A549 (cell line): ENCODE measurements at regions not wholly inside any gene's neighbourhood (a gene's known extent, or its start where the extent isn't known, plus 50 kb on each side); places are given as distances from the start of the nearest gene placed in this dataset.

Experiments used
- ATAC-seq, 2 experiments: fragments of 200-7000 bp in 1 of 2; fragments of >200 bp in 1 of 2; cut with Nextera tagmentation in 1 of 2; cut with Tn5 transposase in 1 of 2; 3 replicates each; pipeline versions ENCODE4 v1.8.0 to v1.9.1; 2018 to 2020; ENCODE audit warnings: mild to moderate bottlenecking in 1 of 2, moderate library complexity in 1 of 2
- CTCF ChIA-PET: fragments of 300-600 bp; sonication (Branson Sonifier 250); formaldehyde crosslinking; extraction: SDS; loops from one replicate; lab custom pipeline; 2021; ENCODE audit warnings: antibody characterized with exemption, inconsistent platforms; lab: Yijun Ruan, JAX
- POLR2A ChIA-PET: fragments of 350-600 bp; formaldehyde crosslinking; extraction: SDS; loops from one replicate; lab custom pipeline; 2021; ENCODE audit warnings: antibody characterized with exemption, inconsistent platforms; lab: Yijun Ruan, JAX
- DNase-seq, 2 experiments: peaks; one replicate each; pipeline versions ENCODE4 v3.0.0 to v3.0.0-alpha.2; 2011 to 2016; ENCODE audit warnings: low read depth in 1 of 2, low spot score in 1 of 2
- FAIRE-seq: peaks from 2 replicates; lab custom pipeline; 2011; peaks lifted over from hg19 to GRCh38; lab: Jason Lieb, UNC
- H3K27ac ChIP-seq, 2 experiments: fragments of >200 bp; sonication (Bioruptor Twin); formaldehyde crosslinking; 3 replicates each; pipeline ENCODE4 v1.5.1; 2016 to 2017
- H3K4me1 ChIP-seq: fragments of >200 bp; sonication (Bioruptor Twin); formaldehyde crosslinking; 3 replicates; pipeline ENCODE4 v1.6.1; 2016
- H3K4me2 ChIP-seq: fragments of >200 bp; sonication (Bioruptor Twin); formaldehyde crosslinking; 3 replicates; pipeline ENCODE4 v1.6.1; 2016
- H3K4me3 ChIP-seq: fragments of >200 bp; sonication (Bioruptor Twin); formaldehyde crosslinking; 3 replicates; pipeline ENCODE4 v1.5.1; 2016
- H3K9me3 ChIP-seq: fragments of >200 bp; sonication (Bioruptor Twin); formaldehyde crosslinking; 3 replicates; pipeline ENCODE4 v1.6.1; 2016
- BCL3 ChIP-seq: fragments of >200 bp; sonication (Bioruptor Twin); formaldehyde crosslinking; IDR thresholded peaks from 3 replicates; pipeline ENCODE4 v1.6.1; 2016
- CBX2 ChIP-seq: fragments of 200-600 bp; sonication (generic); IDR thresholded peaks from 2 replicates; pipeline ENCODE4 v1.6.1; 2016; ENCODE audit warnings: low read depth, mild to moderate bottlenecking, borderline replicate concordance
- CBX8 ChIP-seq: fragments of 200-600 bp; sonication (generic); IDR thresholded peaks from 2 replicates; pipeline ENCODE4 v1.6.1; 2016
- CTCF ChIP-seq: fragments of >200 bp; sonication (Bioruptor Twin); formaldehyde crosslinking; IDR thresholded peaks from 3 replicates; pipeline ENCODE4 v1.5.1; 2016
- ELK1 ChIP-seq: fragments of 150-350 bp; IDR thresholded peaks from 2 replicates; pipeline ENCODE4 v1.6.1; 2014; ENCODE audit warnings: low read depth, mild to moderate bottlenecking, low read length
- EP300 ChIP-seq, 2 experiments: fragments of >200 bp; sonication (Bioruptor Twin); formaldehyde crosslinking; IDR thresholded peaks; 2 replicates in 1 of 2; 3 replicates in 1 of 2; pipeline ENCODE4 v1.6.1; 2016 to 2017
- HDAC2 ChIP-seq: fragments of 200-600 bp; sonication (generic); IDR thresholded peaks from 2 replicates; pipeline ENCODE4 v1.6.1; 2016
- HOXA7 ChIP-seq: fragments of 250-450 bp; sonication (Bioruptor Pico); IDR thresholded peaks from 2 replicates; pipeline ENCODE4 v1.5.0; 2020; ENCODE audit warnings: mild to moderate bottlenecking, moderate library complexity
- HOXB5 ChIP-seq: fragments of 250-450 bp; sonication (Bioruptor Pico); IDR thresholded peaks from 2 replicates; pipeline ENCODE4 v1.5.0; 2020; ENCODE audit warnings: mild to moderate bottlenecking, moderate library complexity
- JUN ChIP-seq, 2 experiments: fragments of >200 bp; sonication (Bioruptor Twin); formaldehyde crosslinking; IDR thresholded peaks; 2 replicates in 1 of 2; 3 replicates in 1 of 2; pipeline ENCODE4 v1.6.1; 2016 to 2017
- MAFK ChIP-seq: fragments of 450-650 bp; IDR thresholded peaks from 2 replicates; pipeline ENCODE4 v1.6.1; 2014; ENCODE audit not compliant: partially characterized antibody
- PBX3 ChIP-seq: IDR thresholded peaks from 2 replicates; pipeline ENCODE4 v1.6.1; 2012
- PHF8 ChIP-seq: fragments of 200-600 bp; sonication (generic); IDR thresholded peaks from 2 replicates; pipeline ENCODE4 v1.6.1; 2016; ENCODE audit warnings: low read depth, mild to moderate bottlenecking, antibody characterized with exemption, moderate library complexity, borderline replicate concordance
- POLR2AphosphoS2 ChIP-seq: conservative IDR thresholded peaks from 2 replicates; pipeline ENCODE4 v1.6.1; 2012; ENCODE audit warnings: low read length, improper control_type of control experiment, inconsistent platforms
- RARB ChIP-seq: fragments of 250-450 bp; sonication (Bioruptor Pico); IDR thresholded peaks from 2 replicates; pipeline ENCODE4 v1.8.0; 2021; ENCODE audit warnings: mild to moderate bottlenecking, moderate library complexity
- REST ChIP-seq: fragments of 200-600 bp; sonication (generic); IDR thresholded peaks from 2 replicates; pipeline ENCODE4 v1.6.1; 2016; ENCODE audit warnings: antibody characterized with exemption, mild to moderate bottlenecking, moderate library complexity
- TP53 ChIP-seq: fragments of 250-450 bp; sonication (Bioruptor Pico); IDR thresholded peaks from 2 replicates; pipeline ENCODE4 v1.5.0; 2021; ENCODE audit warnings: mild to moderate bottlenecking, moderate library complexity
- ZNF302 ChIP-seq: fragments of 250-450 bp; sonication (Bioruptor Pico); IDR thresholded peaks from 2 replicates; pipeline ENCODE4 v1.9.0; 2021; ENCODE audit warnings: inconsistent platforms, mild to moderate bottlenecking, moderate library complexity
- WGBS: methylation state at CpG from one replicate; pipeline ENCODE4 v1.1.6; 2017; ENCODE audit errors: missing lambda C conversion rate; 5-methylcytosine and 5-hydroxymethylcytosine counted together

GRCh38 chr18:37640504-37640903 lies 74.9 kb upstream of the CELF4 start:
- no peak for TF ChIP-seq ZNF302 (CRISPR knock-in tag)
- TF ChIP-seq MAFK: no peak
- no peak for TF ChIP-seq HOXA7 (CRISPR knock-in tag)
- TF ChIP-seq POLR2AphosphoS2: no peak
- no peak for TF ChIP-seq PHF8
- TF ChIP-seq REST: no peak
- no peak for TF ChIP-seq PBX3
- no peak for TF ChIP-seq CBX8
- ATAC-seq (no peak), FAIRE-seq (no peak), DNase-seq (no peak)
- POLR2A ChIA-PET: no interaction called here
- CTCF ChIA-PET: no interaction called here
- Histone ChIP-seq H3K4me3 (no peak overlapping the region), H3K9me3 (no peaks in the 10 kb centered on the region), H3K4me1 (no peaks in the 10 kb centered on the region), H3K27ac (no peak overlapping the region), H3K4me2 (no peak overlapping the region)

- ChIA-PET CTCF (no interaction called here), POLR2A (no interaction called here)
- no peak for DNase-seq
- FAIRE-seq: no peak
- TF ChIP-seq ELK1: no peak
- TF ChIP-seq HOXB5: no peak
- TF ChIP-seq EP300 (IDR thresholded peaks at IDR 0.05): no peak
- no peak for TF ChIP-seq CBX2
- no peak for TF ChIP-seq POLR2AphosphoS2
- H3K9me3 ChIP-seq: no peaks in the 10 kb centered on the region
- no peaks in the 10 kb centered on the region for H3K4me1 ChIP-seq
- no peak for ATAC-seq
- H3K4me2 ChIP-seq: no peak overlapping the region
- WGBS: 0% methylated on average over 3 of the region's 3 CpGs
- H3K27ac ChIP-seq: no peak overlapping the region
- H3K4me3 ChIP-seq: no peak overlapping the region
Observed at GRCh38 chr18:37639846-37640245, 74.2 kb upstream of the CELF4 start.

GRCh38 chr18:37637478-37637850 lies 71.9 kb upstream of the CELF4 start:
- ChIA-PET CTCF (no interaction called here), POLR2A (no interaction called here)
- H3K4me2 ChIP-seq: no peak overlapping the region
- no peak overlapping the region for H3K27ac ChIP-seq
- no peak overlapping the region for H3K4me3 ChIP-seq
- ATAC-seq (no peak), DNase-seq (no peak), FAIRE-seq (no peak)
- TF ChIP-seq CTCF (no peak), HDAC2 (no peak), RARB (CRISPR knock-in tag) (no peak), TP53 (CRISPR knock-in tag) (no peak), JUN (IDR thresholded peaks at IDR 0.05) (no peak), BCL3 (no peak)
- 8% methylated on average over 3 of the region's 4 CpGs for WGBS
- H3K4me1 ChIP-seq: no peaks in the 10 kb centered on the region
- H3K9me3 ChIP-seq: no peaks in the 10 kb centered on the region
